A673 (cell line): ENCODE measurements at regions not wholly inside any gene's neighbourhood (a gene's known extent, or its start where the extent isn't known, plus 50 kb on each side); places are given as distances from the start of the nearest gene placed in this dataset.

ENCODE experiments used
- BruUV-seq: library from RNA; stranded (reverse); fragments of 400-500 nt; replicated peaks from 2 replicates; lab custom pipeline; 2021; lab: Mats Ljungman, UMichigan
- CTCF ChIA-PET: fragments of 300-600 bp; sonication (Branson Sonifier 250); formaldehyde crosslinking; loops from one replicate; lab custom pipeline; 2022; ENCODE audit warnings: antibody characterized with exemption; lab: Charles Lee
- POLR2A ChIA-PET: fragments of 300-600 bp; sonication (Branson Sonifier 250); formaldehyde crosslinking; loops from one replicate; lab custom pipeline; 2022; ENCODE audit warnings: antibody characterized with exemption; ENCODE audit not compliant: low non-redundant PET; lab: Charles Lee
- DNase-seq: peaks from one replicate; pipeline ENCODE4 v3.0.0-alpha.2; 2015; ENCODE audit warnings: low spot score
- H3K27ac ChIP-seq: fragments of 200-600 bp; sonication (generic); 2 replicates; pipeline ENCODE4 v1.5.1; 2016; ENCODE audit warnings: mixed run types, low read depth, mild to moderate bottlenecking, mixed read lengths, antibody characterized with exemption, low read length; ENCODE audit not compliant: poor library complexity, severe bottlenecking
- H3K27me3 ChIP-seq: fragments of 200-600 bp; sonication (generic); replicated peaks from 2 replicates; pipeline ENCODE4 v1.6.1; 2017; ENCODE audit warnings: mixed run types, low read depth, mild to moderate bottlenecking, mixed read lengths, antibody characterized with exemption, low read length; ENCODE audit not compliant: insufficient read depth, poor library complexity
- H3K36me3 ChIP-seq: fragments of 200-600 bp; sonication (generic); 2 replicates; pipeline ENCODE4 v1.6.1; 2016; ENCODE audit warnings: mixed run types, mild to moderate bottlenecking, mixed read lengths, antibody characterized with exemption, low read length; ENCODE audit not compliant: insufficient read depth, poor library complexity, severe bottlenecking
- H3K4me1 ChIP-seq: fragments of 200-600 bp; sonication (generic); 2 replicates; pipeline ENCODE4 v1.6.1; 2017; ENCODE audit warnings: mixed run types, mild to moderate bottlenecking, mixed read lengths, antibody characterized with exemption, low read length; ENCODE audit not compliant: insufficient read depth, poor library complexity, severe bottlenecking
- H3K4me3 ChIP-seq: fragments of 200-600 bp; sonication (generic); 2 replicates; pipeline ENCODE4 v1.5.1; 2016; ENCODE audit warnings: low read depth, mixed run types, mild to moderate bottlenecking, mixed read lengths, low read length; ENCODE audit not compliant: poor library complexity, severe bottlenecking
- H3K9me3 ChIP-seq: fragments of 200-600 bp; sonication (generic); 2 replicates; pipeline ENCODE4 v1.6.1; 2016; ENCODE audit warnings: mixed run types, low read depth, mild to moderate bottlenecking, mixed read lengths, antibody characterized with exemption, low read length; ENCODE audit not compliant: poor library complexity, severe bottlenecking
- CTCF ChIP-seq: fragments of 300-800, 200-600 bp; sonication (generic); conservative IDR thresholded peaks from 2 replicates; pipeline ENCODE4 v1.5.1; 2017; ENCODE audit warnings: low read depth, mild to moderate bottlenecking, antibody characterized with exemption, low read length, moderate library complexity, mixed read lengths
- EZH2 ChIP-seq: fragments of 200-600 bp; sonication (generic); IDR thresholded peaks from 2 replicates; pipeline ENCODE4 v1.6.1; 2017; ENCODE audit warnings: borderline replicate concordance, low read depth, mild to moderate bottlenecking, mixed read lengths, antibody characterized with exemption, low read length; ENCODE audit not compliant: poor library complexity, severe bottlenecking
- intact Hi-C: fragments of 100-400 bp; cut with micrococcal nuclease; formaldehyde crosslinking; loops from one replicate; pipeline ENCODE4 v1.10.0; 2022; ENCODE audit not compliant: unreplicated experiment

DNA sequence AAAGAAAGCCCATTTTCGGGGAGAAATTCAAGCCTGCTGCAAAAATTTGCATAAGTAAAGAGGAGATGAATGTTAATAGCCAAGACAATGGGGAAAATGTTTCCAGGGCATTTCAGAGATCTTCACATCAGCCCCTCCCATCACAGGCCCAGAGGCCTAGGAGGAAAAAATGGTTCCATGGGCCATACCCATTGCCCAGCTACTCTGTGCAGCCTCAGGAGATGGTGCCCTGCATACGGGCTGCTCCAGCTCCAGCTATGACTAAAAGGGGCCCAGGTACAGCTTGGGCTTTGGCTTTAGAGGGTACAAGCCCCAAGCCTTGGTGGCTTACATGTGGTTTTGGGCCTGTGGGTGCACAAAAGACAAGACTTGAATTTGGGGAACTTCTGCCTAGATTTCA is 168.0 kb upstream of the DIPK2B start:
- DNase-seq = no peak
- no peak overlapping the region for H3K4me3 ChIP-seq
- intact Hi-C loops = no loop called here
- peaks cover 10% of the 10 kb centered on the region for H3K9me3 ChIP-seq
- CTCF ChIA-PET = no interaction called here
- POLR2A ChIA-PET = no interaction called here
- TF ChIP-seq EZH2 (no peak), CTCF (no peak)
- H3K4me1 ChIP-seq = no peaks in the 10 kb centered on the region
- H3K27me3 ChIP-seq = no peaks in the 10 kb centered on the region
- no TSS peak for BruUV-seq
- H3K27ac ChIP-seq = no peak overlapping the region
- H3K36me3 ChIP-seq = no peaks in the 10 kb centered on the region

DNA sequence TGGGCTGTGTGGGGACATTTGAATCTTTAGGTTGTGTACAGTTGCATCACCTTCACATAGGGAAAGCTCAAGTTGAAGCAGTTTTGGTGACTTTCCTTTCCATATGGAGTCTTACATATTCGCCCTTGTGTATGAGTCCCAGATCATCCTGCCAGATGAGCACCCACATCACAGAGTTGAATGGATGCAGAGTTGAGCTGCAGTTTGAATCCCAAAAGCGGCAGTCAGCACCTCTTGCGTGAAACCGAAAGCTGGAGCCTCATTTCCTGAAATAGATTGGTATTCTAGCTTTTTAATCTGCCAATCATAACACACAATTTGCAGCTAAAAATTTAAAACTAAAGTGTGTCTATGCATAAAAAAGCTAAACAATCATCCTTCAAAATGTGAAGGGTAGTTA is 162.9 kb upstream of the DIPK2B start:
- Histone ChIP-seq H3K9me3 (peaks cover 3% of the 10 kb centered on the region), H3K27me3 (no peaks in the 10 kb centered on the region), H3K4me3 (no peak overlapping the region), H3K4me1 (no peaks in the 10 kb centered on the region), H3K36me3 (no peaks in the 10 kb centered on the region), H3K27ac (no peak overlapping the region)
- ChIA-PET POLR2A (no interaction called here), CTCF (no interaction called here)
- DNase-seq = no peak
- TF ChIP-seq EZH2 (no peak), CTCF (no peak)
- intact Hi-C loops = no loop called here
- BruUV-seq = no TSS peak

GRCh38 chrX:45360571-45360970 is 159.9 kb upstream of the DIPK2B start:
- no peaks in the 10 kb centered on the region for H3K27me3 ChIP-seq
- DNase-seq = no peak
- intact Hi-C loops = no loop called here
- H3K4me1 ChIP-seq = no peaks in the 10 kb centered on the region
- H3K36me3 ChIP-seq = no peaks in the 10 kb centered on the region
- H3K9me3 ChIP-seq = peaks cover 6% of the 10 kb centered on the region
- ChIA-PET CTCF (no interaction called here), POLR2A (no interaction called here)
- H3K27ac ChIP-seq = no peak overlapping the region
- no peak overlapping the region for H3K4me3 ChIP-seq
- TF ChIP-seq CTCF (no peak), EZH2 (no peak)
- no TSS peak for BruUV-seq
